NCI-H2029 (cell line): ENCODE measurements at regions not wholly inside any gene's neighbourhood (a gene's known extent, or its start where the extent isn't known, plus 50 kb on each side); places are given as distances from the start of the nearest gene placed in this dataset.
"Not testable (repeated sequence)": the region's sequence is repeated elsewhere in the genome, so short reads cannot be mapped to it uniquely, and the experiment has no call there.

ENCODE experiments used
- DNase-seq: peaks from one replicate; lab custom pipeline; 2025; lab: John Stamatoyannopoulos, UW

- DNase-seq = no peak
These were observed 63.8 kb upstream of the WNT7B start for GRCh38 chr22:46040471-46041465.

DNA sequence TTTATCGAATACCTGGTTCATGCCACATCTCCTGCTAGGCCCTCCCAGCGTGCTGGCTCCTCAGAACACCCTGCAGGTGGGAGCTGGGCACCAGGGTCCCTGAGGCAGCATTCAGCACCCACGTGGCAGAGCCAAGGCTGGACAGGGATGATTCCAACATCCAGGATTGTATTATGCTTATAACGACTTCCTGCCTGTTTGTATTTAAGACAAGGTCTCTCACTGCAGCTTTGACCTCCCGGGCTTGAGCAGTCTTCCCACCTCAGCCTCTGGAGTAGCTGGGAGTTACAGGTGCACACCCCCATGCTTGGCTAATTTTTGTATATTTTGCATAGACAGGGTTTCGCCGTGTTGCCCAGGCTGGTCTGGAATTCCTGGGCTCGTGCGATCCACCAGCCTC lies 64.7 kb upstream of the WNT7B start:
- no peak for DNase-seq

GRCh38 chr22:46042786-46043185 lies 65.8 kb upstream of the WNT7B start:
- no peak for DNase-seq

DNA sequence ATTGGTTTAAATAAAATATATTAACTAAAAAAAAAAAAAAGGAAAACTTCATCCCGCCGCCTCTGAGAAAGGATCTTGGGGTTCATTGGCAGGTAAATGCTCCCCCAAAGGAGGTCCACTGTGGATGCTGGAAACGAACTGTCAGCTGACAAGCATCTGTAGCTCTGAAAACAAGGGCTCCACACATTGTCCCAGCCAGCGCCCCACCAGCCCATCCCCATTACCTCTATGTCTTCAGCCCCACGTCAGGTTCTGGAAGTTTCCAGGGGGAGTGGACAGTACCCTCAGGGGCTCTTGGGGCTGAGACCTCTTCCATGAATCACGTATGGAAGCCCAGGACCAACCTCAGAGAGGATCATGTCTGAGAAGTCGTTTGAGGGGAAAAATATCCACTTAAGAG lies 66.4 kb upstream of the WNT7B start:
- no peak for DNase-seq

DNA sequence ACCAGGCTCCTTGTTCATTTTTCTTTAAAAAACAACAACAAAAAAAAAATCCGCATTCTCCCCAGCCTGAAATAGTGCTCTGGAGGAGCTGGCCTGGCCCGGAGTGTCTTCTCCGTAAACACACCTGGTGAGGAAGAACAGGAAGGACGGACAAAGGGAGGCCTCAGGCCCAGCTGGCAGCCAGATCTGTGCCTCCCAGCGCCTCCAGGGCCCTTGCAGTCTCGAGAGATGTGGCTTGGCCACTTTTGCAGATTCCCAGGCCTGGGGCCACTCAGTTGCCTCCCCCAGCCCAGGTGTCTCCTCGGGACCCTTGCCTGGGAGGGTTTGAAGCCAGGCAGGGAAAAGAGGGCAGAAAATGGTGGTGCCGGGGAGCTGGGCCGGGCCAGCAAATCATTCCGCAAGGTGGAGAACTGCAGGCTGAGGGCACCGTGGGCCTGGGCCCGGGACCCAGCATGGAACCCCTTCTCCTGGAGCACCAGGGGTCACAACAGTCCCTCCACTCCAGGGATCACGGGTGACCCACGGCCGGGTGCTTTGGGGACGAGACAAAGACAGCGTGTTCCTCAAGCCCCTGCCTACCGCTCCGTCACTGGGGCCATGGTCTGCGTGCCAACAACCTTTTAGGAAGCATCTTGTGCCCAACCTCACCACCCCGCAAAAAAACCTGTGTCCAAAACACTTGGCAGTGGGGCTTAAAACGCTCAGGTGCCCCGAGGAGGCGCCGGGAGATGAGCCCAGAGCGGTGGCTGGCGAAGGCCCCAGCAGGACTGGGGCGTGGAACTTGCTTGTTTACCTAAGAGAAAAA lies 67.1 kb upstream of the WNT7B start:
- DNase-seq = peak; percentile 76

DNA sequence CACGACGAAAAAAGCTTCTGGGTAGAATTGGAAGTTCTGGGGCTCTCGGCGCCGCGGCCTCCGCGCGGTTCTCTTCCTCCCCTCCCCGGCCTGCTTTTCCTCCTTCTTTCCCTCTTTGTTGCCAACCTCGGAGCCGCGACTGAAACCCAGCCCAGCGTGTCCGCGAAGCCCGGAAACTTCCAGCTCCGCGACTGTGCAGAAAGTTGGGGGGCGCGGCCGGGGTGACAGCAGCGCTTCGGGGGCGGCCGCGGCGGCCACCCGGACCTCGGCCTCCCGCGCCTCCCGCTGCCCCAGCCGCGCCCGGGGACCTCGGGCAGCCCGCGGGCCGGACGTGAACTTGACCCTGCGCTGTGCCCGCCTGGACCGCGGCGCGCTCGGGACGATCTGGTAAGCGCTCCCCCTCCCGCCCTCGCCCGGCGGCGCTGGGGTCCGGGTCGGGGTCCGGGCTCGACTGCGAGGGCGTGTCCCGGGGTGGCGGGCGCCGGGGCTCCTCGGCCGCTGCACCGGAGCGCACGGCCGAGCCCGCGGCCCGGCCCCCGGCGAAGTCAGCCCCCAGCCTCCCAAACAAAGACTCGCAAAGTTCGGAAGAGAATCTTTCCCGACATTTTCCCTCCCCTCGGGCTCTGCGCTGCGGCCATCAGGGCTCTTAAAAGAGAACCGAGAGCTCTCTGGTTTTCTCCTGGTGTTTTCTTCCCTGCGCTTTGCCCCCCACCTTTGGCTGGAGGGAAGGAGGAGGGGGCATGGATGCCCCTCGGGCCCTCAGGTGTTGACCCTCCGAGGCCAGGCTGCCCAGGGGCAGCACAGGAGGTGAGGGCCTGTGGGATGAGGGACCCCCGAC lies 67.9 kb upstream of the WNT7B start:
- DNase-seq = no peak

GRCh38 chr22:46045459-46046298 lies 68.7 kb upstream of the WNT7B start:
- DNase-seq = no peak

DNA sequence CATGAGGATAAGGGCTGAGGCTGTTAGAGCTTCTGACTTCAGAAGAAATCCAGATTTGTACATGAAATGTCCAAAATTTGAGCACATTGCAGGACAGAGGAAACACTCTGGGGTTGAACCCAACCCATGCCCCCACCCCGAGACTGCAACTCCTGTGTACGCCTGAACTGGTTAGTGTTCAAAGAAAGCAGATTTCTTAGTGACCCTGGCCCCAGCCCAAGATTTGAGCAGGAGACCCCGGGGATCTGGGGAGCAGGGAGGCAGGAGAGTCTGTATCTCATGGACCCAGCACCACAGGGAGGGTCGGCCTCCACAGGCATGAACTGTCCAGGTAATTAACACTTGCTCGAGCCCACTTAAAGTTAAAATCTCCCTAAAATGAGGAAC lies 69.3 kb upstream of the WNT7B start:
- no peak for DNase-seq

- DNase-seq = no peak
These were observed 70.3 kb upstream of the WNT7B start for GRCh38 chr22:46047226-46047625.

DNA sequence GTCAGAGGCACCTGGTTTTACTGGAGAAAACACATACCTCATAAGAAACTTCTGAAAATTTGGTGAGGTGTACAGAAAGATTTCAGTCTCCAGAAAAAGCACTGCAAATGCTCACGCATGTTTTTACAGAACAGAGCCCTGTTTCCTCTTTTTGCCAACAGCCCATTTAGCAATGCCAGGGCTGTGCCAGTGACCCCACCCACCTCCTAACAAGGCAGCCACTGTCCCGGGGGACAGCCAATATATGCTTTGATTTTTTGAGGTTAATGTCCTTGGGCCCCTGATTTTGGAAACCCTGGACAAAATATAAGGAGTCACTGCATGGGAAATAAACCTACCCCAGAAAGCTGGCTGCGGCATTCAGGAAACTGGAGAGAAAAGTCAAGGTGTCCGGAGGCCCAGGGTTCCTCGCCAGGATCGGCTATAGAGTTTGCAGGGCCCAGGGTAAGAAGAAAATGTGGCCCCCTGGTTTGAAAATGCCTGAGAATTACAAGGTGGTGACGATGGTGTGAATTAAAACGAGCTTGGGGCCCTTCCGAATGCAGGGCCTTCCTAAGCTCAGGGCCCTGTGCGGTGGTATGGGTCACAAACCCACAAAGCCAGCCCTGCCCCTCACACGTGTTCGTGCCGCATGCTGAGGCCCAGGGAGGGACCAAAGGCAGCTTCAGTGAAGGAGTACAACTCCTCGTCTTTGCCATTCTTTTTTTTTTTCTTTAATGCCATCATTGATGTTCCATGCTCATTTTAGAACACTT lies 71.1 kb upstream of the WNT7B start:
- DNase-seq = no peak

DNA sequence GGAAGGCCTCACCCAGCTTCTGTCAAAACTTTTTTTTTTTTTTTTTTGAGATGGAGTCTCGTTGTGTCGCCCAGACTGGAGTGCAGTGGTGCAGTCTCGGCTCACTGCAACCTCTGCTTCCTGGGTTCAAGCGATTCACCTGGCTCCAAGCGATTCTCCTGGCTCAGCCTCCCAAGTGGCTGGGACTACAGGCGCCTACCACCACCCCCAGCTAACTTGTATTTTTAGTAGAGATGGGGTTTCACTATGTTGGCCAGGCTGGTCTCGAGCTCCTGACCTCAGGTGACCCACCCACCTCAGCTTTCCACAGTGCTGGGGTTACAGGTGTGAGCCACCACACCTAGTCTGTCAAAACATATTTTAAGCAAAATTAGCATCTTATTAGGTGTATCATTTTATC lies 71.7 kb upstream of the WNT7B start:
- DNase-seq = not testable (repeated sequence)

DNA sequence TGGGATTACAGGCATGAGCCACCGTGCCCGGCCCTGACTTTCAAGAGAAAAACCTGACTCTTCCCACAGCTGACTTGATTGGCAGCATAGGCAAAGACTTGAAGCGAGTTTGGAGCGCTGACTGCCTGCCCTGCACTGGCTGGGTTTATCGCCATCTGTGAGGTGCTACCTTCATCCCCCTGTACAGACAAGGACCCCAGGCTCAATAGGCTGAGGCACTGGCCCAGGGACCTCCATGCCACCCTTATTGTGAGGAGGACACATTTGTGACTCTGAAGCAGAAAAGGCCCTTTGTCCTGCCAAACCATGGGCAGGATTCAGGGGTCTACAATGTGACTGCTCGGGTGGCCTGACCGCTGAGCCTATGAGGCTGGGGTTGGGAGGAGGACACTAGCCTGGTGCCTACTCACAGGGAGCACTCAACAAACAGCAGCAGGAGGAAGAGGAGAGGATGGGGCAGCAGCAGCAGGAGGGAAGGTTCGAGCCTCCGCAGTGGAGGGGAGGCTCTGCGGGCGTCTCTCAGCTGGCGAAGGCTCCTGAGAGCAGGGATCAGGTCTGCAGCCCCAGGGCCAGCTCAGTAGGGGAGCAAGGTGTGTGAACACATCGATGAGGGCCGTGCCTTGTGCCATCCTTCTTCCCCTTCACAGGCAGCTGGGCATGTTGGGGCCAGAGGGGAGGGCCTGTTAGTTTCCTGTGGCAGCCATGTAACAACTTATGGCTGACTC lies 72.9 kb upstream of the WNT7B start:
- DNase-seq = no peak

DNA sequence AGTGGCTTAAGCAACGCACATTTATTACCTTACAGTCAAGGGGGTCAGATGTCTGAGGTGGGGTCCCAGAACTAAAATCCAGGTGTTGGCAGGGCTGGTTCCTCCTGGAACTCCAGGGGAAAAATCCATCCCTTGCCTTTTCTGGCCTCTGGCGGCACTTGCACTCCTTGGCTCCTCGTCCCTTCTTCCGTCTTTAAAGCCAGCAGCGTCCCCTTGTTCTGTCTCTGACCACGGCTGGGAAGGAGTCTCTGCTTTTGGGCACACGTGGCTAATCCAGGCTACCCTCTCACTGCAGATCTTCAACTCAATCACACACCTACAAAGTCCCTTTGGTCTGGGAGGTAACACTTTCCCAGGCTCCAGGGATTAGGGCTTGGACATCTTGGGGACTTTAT lies 73.5 kb upstream of the WNT7B start:
- no peak for DNase-seq

DNA sequence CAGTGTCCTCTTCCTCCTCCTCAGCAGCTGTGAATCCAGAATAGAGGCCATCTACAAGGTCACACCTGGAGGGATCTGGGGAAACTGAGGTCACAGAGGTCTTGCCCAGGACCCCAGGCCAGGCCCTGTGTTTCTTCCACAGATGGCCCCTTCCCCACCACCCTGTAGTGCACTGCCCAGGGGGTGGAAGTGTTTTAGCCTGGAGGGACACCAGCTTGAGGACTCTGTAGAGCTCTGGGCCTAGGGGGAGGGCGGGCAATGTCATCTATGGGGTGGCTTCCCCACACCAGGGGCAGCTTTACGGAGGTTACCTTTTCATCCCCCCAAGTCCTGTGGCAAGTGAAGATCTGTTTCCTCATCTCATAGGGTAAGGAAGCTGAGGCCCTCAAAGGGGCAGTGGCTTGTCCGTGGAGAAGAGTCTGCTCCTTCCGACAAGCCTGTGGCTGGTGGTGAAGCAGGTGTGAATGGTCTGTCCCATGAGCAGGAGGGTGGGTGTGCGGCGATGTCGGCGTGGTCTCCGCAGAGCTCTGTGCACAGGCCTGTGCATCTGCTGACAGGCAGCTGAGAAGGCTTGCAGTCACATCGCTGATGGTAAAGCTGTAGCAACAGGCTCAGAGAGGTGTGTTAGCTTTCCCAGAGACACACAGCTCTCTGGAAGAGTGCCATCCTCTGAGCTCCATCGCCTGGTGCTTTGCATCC lies 74.1 kb upstream of the WNT7B start:
- DNase-seq = no peak

DNA sequence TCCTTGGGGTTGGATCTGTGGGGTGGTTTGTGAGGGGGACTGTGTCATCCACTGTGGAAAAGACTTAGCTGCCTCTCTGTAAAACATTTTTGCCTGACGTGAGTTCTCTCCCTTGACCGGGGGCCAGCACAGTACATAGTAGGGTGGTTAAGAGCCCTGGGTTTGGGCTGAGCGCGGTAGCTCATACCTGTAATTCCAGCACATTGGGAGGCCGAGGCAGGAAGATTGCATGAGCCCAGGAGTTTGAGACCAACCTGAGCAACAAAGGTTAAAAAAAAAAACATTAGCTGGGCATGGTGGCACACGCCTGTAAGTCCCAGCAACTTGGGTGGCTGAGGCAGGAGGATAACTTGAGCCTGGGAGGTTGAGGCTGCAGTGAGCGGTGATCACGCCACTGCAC lies 74.7 kb upstream of the WNT7B start:
- DNase-seq = no peak

- DNase-seq = no peak
These were observed 75.4 kb upstream of the WNT7B start for GRCh38 chr22:46052331-46052771.

- no peak for DNase-seq
These were observed 76.0 kb upstream of the WNT7B start for GRCh38 chr22:46052801-46053562.

DNA sequence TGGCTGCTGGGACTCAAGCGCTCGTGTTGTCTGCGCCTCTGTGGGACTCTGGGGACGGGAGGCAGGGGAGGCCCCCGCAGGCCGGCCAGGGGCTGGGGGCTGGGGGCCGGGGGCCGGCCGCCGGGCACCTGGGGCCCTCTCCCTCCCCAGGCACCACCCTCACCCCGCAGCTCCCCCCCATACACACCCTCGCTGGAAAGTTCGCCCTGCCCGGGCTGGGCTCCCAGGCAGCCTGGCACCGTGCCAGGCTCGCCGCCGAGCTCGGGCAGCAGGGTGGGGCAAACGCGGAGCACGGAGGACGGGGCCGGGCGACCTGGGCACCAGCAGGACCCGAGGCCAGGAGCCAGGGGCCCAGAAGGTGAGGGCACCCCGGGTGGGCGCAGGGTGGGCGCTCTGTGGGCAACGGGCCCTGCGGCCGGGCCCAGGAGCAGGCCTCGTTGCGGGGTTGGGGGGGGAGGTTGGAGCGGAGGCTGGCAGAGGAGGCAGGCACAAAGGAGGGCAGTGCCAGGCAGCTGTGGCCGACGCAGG lies 76.7 kb upstream of the WNT7B start:
- DNase-seq = peak; percentile 61
